SIG-M5 treated with dmso at 0.1 percent for 504 hours (cell line): ENCODE measurements at regions not wholly inside any gene's neighbourhood (a gene's known extent, or its start where the extent isn't known, plus 50 kb on each side); places are given as distances from the start of the nearest gene placed in this dataset.
"Not testable (repeated sequence)": the region's sequence is repeated elsewhere in the genome, so short reads cannot be mapped to it uniquely, and the experiment has no call there.

Source experiments
- DNase-seq: peaks from one replicate; lab custom pipeline; 2025; ENCODE audit not compliant: unreplicated experiment; lab: John Stamatoyannopoulos, UW

GRCh38 chr1:242826701-242827336, 302.3 kb upstream of the PLD5 start:
- DNase-seq, result no peak

GRCh38 chr1:242824435-242824834, 299.9 kb upstream of the PLD5 start:
- no peak for DNase-seq

GRCh38 chr1:242813490-242814091, 289.1 kb upstream of the PLD5 start:
- DNase-seq, result no peak

GRCh38 chr1:242811092-242811840, 286.8 kb upstream of the PLD5 start:
- no peak for DNase-seq

GRCh38 chr1:242806324-242806723, 281.8 kb upstream of the PLD5 start:
- no peak for DNase-seq

GRCh38 chr1:242805360-242805759, 280.9 kb upstream of the PLD5 start:
- not testable (repeated sequence) for DNase-seq

- no peak for DNase-seq
These were observed 278.5 kb upstream of the PLD5 start for GRCh38 chr1:242802973-242803372.

GRCh38 chr1:242800521-242800920, 276.0 kb upstream of the PLD5 start:
- DNase-seq, result no peak

- DNase-seq, result no peak
These were observed 273.4 kb upstream of the PLD5 start for GRCh38 chr1:242797856-242798255.

- DNase-seq, result no peak
These were observed 264.3 kb upstream of the PLD5 start for GRCh38 chr1:242788771-242789170.

GRCh38 chr1:242787968-242788367, 263.5 kb upstream of the PLD5 start:
- no peak for DNase-seq

GRCh38 chr1:242784807-242785206, 260.3 kb upstream of the PLD5 start:
- DNase-seq, result no peak

GRCh38 chr1:242784084-242784483, 259.6 kb upstream of the PLD5 start:
- DNase-seq, result no peak

- no peak for DNase-seq
These were observed 249.8 kb upstream of the PLD5 start for GRCh38 chr1:242774256-242774655.

GRCh38 chr1:242770366-242770765, 245.9 kb upstream of the PLD5 start:
- no peak for DNase-seq

GRCh38 chr1:242764161-242764560, 239.7 kb upstream of the PLD5 start:
- DNase-seq, result no peak

GRCh38 chr1:242761556-242761955, 237.1 kb upstream of the PLD5 start:
- DNase-seq, result no peak

GRCh38 chr1:242754926-242755325, 230.4 kb upstream of the PLD5 start:
- DNase-seq, result no peak

GRCh38 chr1:242754125-242754524, 229.6 kb upstream of the PLD5 start:
- no peak for DNase-seq

- no peak for DNase-seq
These were observed 222.7 kb upstream of the PLD5 start for GRCh38 chr1:242747233-242747632.

- no peak for DNase-seq
These were observed 220.6 kb upstream of the PLD5 start for GRCh38 chr1:242745079-242745478.
